ENCODE measurements at regions not wholly inside any gene's neighbourhood (a gene's known extent, or its start where the extent isn't known, plus 50 kb on each side); places are given as distances from the start of the nearest gene placed in this dataset.

GRCh38 chr6:104010897-104011296, 848.8 kb downstream of the HACE1 start:
- Histone ChIP-seq H3K27ac (ENCODE audit: low read depth in 1 of 2, low read length in 1 of 2) (no peak overlapping the region), H3K9ac (ENCODE audit: insufficient read depth in 1 of 2, low read length in 2 of 2) (no peak overlapping the region), H3K36me3 (ENCODE audit: control insufficient read depth in 4 of 4, insufficient read depth in 4 of 4, low read length in 4 of 4) (no peaks in the 10 kb centered on the region), H3K4me3 (no peak overlapping the region), H3K4me1 (ENCODE audit: control insufficient read depth in 5 of 5, insufficient read depth in 5 of 5, low read length in 5 of 5) (no peaks in the 10 kb centered on the region), H3K27me3 (ENCODE audit: control insufficient read depth in 3 of 3, insufficient read depth in 3 of 3, low read length in 2 of 3) (no peaks in the 10 kb centered on the region), H3K9me3 (ENCODE audit: control insufficient read depth in 4 of 4, insufficient read depth in 3 of 4, low read length in 3 of 4) (peaks cover 0 to 5% (median 0%) of the 10 kb centered on the region in 4 donors)
- DNase-seq = no peak
- ATAC-seq (ENCODE audit: insufficient read depth, low FRiP score) = no peak
- no peak for TF ChIP-seq CTCF (IDR thresholded peaks at IDR 0.05; ENCODE audit: control extremely low read depth, extremely low read depth)

- WGBS, 2 donors = 82 to 90% methylated on average over 3 of the region's 3 CpGs
- no peak for TF ChIP-seq CTCF (IDR thresholded peaks at IDR 0.05; ENCODE audit: control extremely low read depth, extremely low read depth)
- Histone ChIP-seq H3K4me1 (ENCODE audit: control insufficient read depth in 5 of 5, insufficient read depth in 5 of 5, low read length in 5 of 5) (no peaks in the 10 kb centered on the region), H3K36me3 (ENCODE audit: control insufficient read depth in 4 of 4, insufficient read depth in 4 of 4, low read length in 4 of 4) (no peaks in the 10 kb centered on the region), H3K27me3 (ENCODE audit: control insufficient read depth in 3 of 3, insufficient read depth in 3 of 3, low read length in 2 of 3) (no peaks in the 10 kb centered on the region), H3K4me3 (no peak overlapping the region), H3K9me3 (ENCODE audit: control insufficient read depth in 4 of 4, insufficient read depth in 3 of 4, low read length in 3 of 4) (no peaks in the 10 kb centered on the region), H3K27ac (ENCODE audit: low read depth in 1 of 2, low read length in 1 of 2) (no peak overlapping the region), H3K9ac (ENCODE audit: insufficient read depth in 1 of 2, low read length in 2 of 2) (no peak overlapping the region)
- ATAC-seq (ENCODE audit: insufficient read depth, low FRiP score) = no peak
- no peak for DNase-seq
Observed at GRCh38 chr6:104003803-104004516, 855.8 kb downstream of the HACE1 start.

GRCh38 chr6:103995571-103995970, 864.1 kb downstream of the HACE1 start:
- H3K36me3 ChIP-seq (ENCODE audit: control insufficient read depth in 4 of 4, insufficient read depth in 4 of 4, low read length in 4 of 4) = no peaks in the 10 kb centered on the region
- no peak overlapping the region for H3K9ac ChIP-seq (ENCODE audit: insufficient read depth in 1 of 2, low read length in 2 of 2)
- WGBS, 2 donors = 88 to 93% methylated on average over 1 of the region's 1 CpG
- no peak for ATAC-seq (ENCODE audit: insufficient read depth, low FRiP score)
- no peaks in the 10 kb centered on the region for H3K9me3 ChIP-seq (ENCODE audit: control insufficient read depth in 4 of 4, insufficient read depth in 3 of 4, low read length in 3 of 4)
- TF ChIP-seq CTCF (IDR thresholded peaks at IDR 0.05; ENCODE audit: control extremely low read depth, extremely low read depth) = no peak
- H3K4me1 ChIP-seq (ENCODE audit: control insufficient read depth in 5 of 5, insufficient read depth in 5 of 5, low read length in 5 of 5) = no peaks in the 10 kb centered on the region
- no peak overlapping the region for H3K27ac ChIP-seq (ENCODE audit: low read depth in 1 of 2, low read length in 1 of 2)
- no peak for DNase-seq
- no peaks in the 10 kb centered on the region for H3K27me3 ChIP-seq (ENCODE audit: control insufficient read depth in 3 of 3, insufficient read depth in 3 of 3, low read length in 2 of 3)
- H3K4me3 ChIP-seq = no peak overlapping the region

- 94% methylated on average over 6 of the region's 6 CpGs for WGBS, 2 donors
- Histone ChIP-seq H3K36me3 (ENCODE audit: control insufficient read depth in 4 of 4, insufficient read depth in 4 of 4, low read length in 4 of 4) (no peaks in the 10 kb centered on the region), H3K4me1 (ENCODE audit: control insufficient read depth in 5 of 5, insufficient read depth in 5 of 5, low read length in 5 of 5) (no peaks in the 10 kb centered on the region), H3K4me3 (no peak overlapping the region), H3K9me3 (ENCODE audit: control insufficient read depth in 4 of 4, insufficient read depth in 3 of 4, low read length in 3 of 4) (no peaks in the 10 kb centered on the region), H3K27me3 (ENCODE audit: control insufficient read depth in 3 of 3, insufficient read depth in 3 of 3, low read length in 2 of 3) (no peaks in the 10 kb centered on the region), H3K9ac (ENCODE audit: insufficient read depth in 1 of 2, low read length in 2 of 2) (no peak overlapping the region), H3K27ac (ENCODE audit: low read depth in 1 of 2, low read length in 1 of 2) (no peak overlapping the region)
- DNase-seq (no peak), ATAC-seq (ENCODE audit: insufficient read depth, low FRiP score) (no peak)
- no peak for TF ChIP-seq CTCF (IDR thresholded peaks at IDR 0.05; ENCODE audit: control extremely low read depth, extremely low read depth)
Observed at GRCh38 chr6:103983860-103984259, 875.9 kb downstream of the HACE1 start.
